ENCODE measurements at regions not wholly inside any gene's neighbourhood (a gene's known extent, or its start where the extent isn't known, plus 50 kb on each side); places are given as distances from the start of the nearest gene placed in this dataset.

- WGBS = 91% methylated on average over 5 of the region's 5 CpGs
- DNase-seq (ENCODE audit: extremely low spot score) = no peak
- no peak overlapping the region for H3K4me3 ChIP-seq (ENCODE audit: low read depth, low read length)
These were observed 161.5 kb upstream of the NECTIN1 start for GRCh38 chr11:119890466-119890865.

GRCh38 chr11:119889728-119890280 is 160.8 kb upstream of the NECTIN1 start:
- Histone ChIP-seq H3K27ac (ENCODE audit: low read depth) (no peak overlapping the region), H3K4me1 (ENCODE audit: insufficient read depth) (no peaks in the 10 kb centered on the region), H3K36me3 (ENCODE audit: insufficient read depth) (no peaks in the 10 kb centered on the region), H3K4me3 (ENCODE audit: low read depth, low read length) (no peak overlapping the region)
- no peak for DNase-seq (ENCODE audit: extremely low spot score)
- WGBS = 77% methylated on average over 4 of the region's 4 CpGs

More at GRCh38 chr11:119890466-119890865, 161.5 kb upstream of the NECTIN1 start:
- Histone ChIP-seq H3K4me1 (ENCODE audit: insufficient read depth) (no peaks in the 10 kb centered on the region), H3K27ac (ENCODE audit: low read depth) (no peak overlapping the region), H3K36me3 (ENCODE audit: insufficient read depth) (no peaks in the 10 kb centered on the region)

DNA sequence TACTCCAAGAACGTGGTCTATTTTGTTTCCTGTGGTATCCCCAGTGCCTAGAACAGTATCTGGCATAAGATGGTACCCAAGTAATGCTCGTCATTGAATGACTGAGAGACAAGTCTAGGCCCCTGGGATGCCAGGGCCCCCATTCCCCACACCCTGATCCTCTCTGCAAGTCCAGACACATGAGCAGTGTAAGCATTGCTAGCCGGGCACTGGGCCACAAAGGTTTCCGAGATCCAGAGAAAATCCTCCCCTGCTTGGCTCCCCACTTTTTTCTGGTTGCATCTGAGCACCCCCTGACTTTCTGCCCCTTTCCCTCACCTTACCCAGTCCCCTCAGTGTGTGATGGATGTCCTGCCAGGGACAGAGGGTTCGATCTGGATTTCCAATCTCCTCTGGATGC is 160.1 kb upstream of the NECTIN1 start:
- H3K36me3 ChIP-seq (ENCODE audit: insufficient read depth) = no peaks in the 10 kb centered on the region
- 85% methylated on average over 5 of the region's 5 CpGs for WGBS
- DNase-seq (ENCODE audit: extremely low spot score) = no peak

GRCh38 chr11:119888119-119888518 is 159.1 kb upstream of the NECTIN1 start:
- 30% methylated on average over 5 of the region's 5 CpGs for WGBS
- H3K4me3 ChIP-seq (ENCODE audit: low read depth, low read length) = no peak overlapping the region
- no peaks in the 10 kb centered on the region for H3K4me1 ChIP-seq (ENCODE audit: insufficient read depth)
- H3K27ac ChIP-seq (ENCODE audit: low read depth) = no peak overlapping the region
- DNase-seq (ENCODE audit: extremely low spot score) = no peak
- H3K36me3 ChIP-seq (ENCODE audit: insufficient read depth) = no peaks in the 10 kb centered on the region

More for the DNA sequence above, 160.1 kb upstream of the NECTIN1 start:
- Histone ChIP-seq H3K27ac (ENCODE audit: low read depth) (no peak overlapping the region), H3K4me1 (ENCODE audit: insufficient read depth) (no peaks in the 10 kb centered on the region), H3K4me3 (ENCODE audit: low read depth, low read length) (no peak overlapping the region)

- H3K4me3 ChIP-seq (ENCODE audit: low read depth, low read length) = no peak overlapping the region
- no peak for DNase-seq (ENCODE audit: extremely low spot score)
- WGBS = 88% methylated on average over 11 of the region's 11 CpGs
- no peak overlapping the region for H3K27ac ChIP-seq (ENCODE audit: low read depth)
- no peaks in the 10 kb centered on the region for H3K36me3 ChIP-seq (ENCODE audit: insufficient read depth)
- H3K4me1 ChIP-seq (ENCODE audit: insufficient read depth) = no peaks in the 10 kb centered on the region
These were observed 157.7 kb upstream of the NECTIN1 start for GRCh38 chr11:119886667-119887230.

- Histone ChIP-seq H3K36me3 (ENCODE audit: insufficient read depth) (no peaks in the 10 kb centered on the region), H3K27ac (ENCODE audit: low read depth) (no peak overlapping the region), H3K4me1 (ENCODE audit: insufficient read depth) (no peaks in the 10 kb centered on the region), H3K4me3 (ENCODE audit: low read depth, low read length) (no peak overlapping the region)
- 73% methylated on average over 5 of the region's 5 CpGs for WGBS
- no peak for DNase-seq (ENCODE audit: extremely low spot score)
These were observed 157.0 kb upstream of the NECTIN1 start for GRCh38 chr11:119885861-119886567.

DNA sequence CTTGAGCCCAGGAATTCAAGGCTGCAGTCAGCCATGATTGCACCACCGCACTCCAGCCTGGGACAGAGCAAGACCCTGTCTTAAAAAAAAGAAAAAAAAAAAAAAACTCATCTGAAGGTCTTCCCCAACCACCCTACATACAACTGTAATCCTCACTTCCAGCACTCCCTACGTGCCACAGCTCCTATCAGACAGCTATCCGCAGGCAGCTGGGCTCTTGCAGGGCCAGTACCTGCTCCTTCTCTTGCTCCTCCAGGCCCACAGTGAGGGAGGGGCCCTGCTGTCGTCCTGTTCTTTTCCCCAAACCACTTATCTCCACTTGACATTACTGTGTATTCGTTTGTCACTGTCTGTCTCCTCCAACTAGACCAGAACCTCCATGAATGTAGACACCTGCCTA is 156.1 kb upstream of the NECTIN1 start:
- Histone ChIP-seq H3K4me3 (ENCODE audit: low read depth, low read length) (no peak overlapping the region), H3K36me3 (ENCODE audit: insufficient read depth) (no peaks in the 10 kb centered on the region), H3K4me1 (ENCODE audit: insufficient read depth) (no peaks in the 10 kb centered on the region), H3K27ac (ENCODE audit: low read depth) (no peak overlapping the region)
- WGBS = 61% methylated on average over 5 of the region's 5 CpGs
- no peak for DNase-seq (ENCODE audit: extremely low spot score)

DNA sequence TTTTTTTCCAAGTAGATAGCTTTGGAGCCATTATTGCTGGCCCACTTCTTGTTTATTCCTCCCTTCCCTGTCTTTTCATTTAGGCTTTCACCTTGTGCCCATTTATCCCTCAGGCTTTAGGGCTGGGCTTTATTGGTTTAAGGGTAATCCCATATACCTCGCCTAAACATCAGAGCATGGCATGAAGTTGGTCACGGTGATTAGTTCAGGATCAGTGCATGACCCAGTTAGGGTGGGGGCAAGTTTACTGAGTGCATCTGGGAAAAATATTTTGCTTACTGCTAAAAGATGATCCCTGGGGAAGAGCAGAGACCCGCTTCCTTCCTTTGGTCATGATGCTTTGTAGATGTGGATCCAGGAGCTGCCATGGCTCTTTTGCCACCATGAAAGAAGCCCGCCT is 153.3 kb upstream of the NECTIN1 start:
- Histone ChIP-seq H3K4me3 (ENCODE audit: low read depth, low read length) (no peak overlapping the region), H3K27ac (ENCODE audit: low read depth) (no peak overlapping the region), H3K4me1 (ENCODE audit: insufficient read depth) (no peaks in the 10 kb centered on the region), H3K36me3 (ENCODE audit: insufficient read depth) (no peaks in the 10 kb centered on the region)
- no peak for DNase-seq (ENCODE audit: extremely low spot score)
- WGBS = 88% methylated on average over 4 of the region's 4 CpGs

GRCh38 chr11:119880873-119881272 is 151.9 kb upstream of the NECTIN1 start:
- DNase-seq (ENCODE audit: extremely low spot score) = no peak
- no peaks in the 10 kb centered on the region for H3K4me1 ChIP-seq (ENCODE audit: insufficient read depth)
- H3K27ac ChIP-seq (ENCODE audit: low read depth) = no peak overlapping the region
- H3K36me3 ChIP-seq (ENCODE audit: insufficient read depth) = no peaks in the 10 kb centered on the region
- H3K4me3 ChIP-seq (ENCODE audit: low read depth, low read length) = no peak overlapping the region
- WGBS = 70% methylated on average over 7 of the region's 7 CpGs

- DNase-seq (ENCODE audit: extremely low spot score) = no peak
- WGBS = 61% methylated on average over 4 of the region's 4 CpGs
These were observed 151.1 kb upstream of the NECTIN1 start for GRCh38 chr11:119880143-119880542.

DNA sequence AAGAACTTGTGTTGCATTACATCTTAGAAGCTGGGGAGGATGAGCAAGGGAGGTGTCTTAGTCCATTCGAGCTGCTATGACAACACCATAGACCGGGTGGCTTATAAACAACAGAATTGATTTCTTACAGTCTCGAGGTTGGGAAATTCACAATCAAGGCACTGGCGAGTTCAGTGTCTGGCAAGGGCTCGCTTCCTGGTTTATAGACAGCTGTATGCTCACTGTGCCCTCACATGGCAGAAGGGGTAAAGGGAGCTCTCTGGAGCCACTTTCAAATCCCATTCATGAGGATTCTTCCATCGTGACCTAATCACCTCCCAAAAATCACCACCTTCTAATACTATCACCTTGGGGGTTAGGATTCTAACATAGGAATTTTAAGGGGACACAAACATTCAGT is 150.0 kb upstream of the NECTIN1 start:
- no peaks in the 10 kb centered on the region for H3K4me1 ChIP-seq (ENCODE audit: insufficient read depth)
- H3K36me3 ChIP-seq (ENCODE audit: insufficient read depth) = no peaks in the 10 kb centered on the region
- WGBS = 78% methylated on average over 6 of the region's 6 CpGs
- no peak for DNase-seq (ENCODE audit: extremely low spot score)
- no peak overlapping the region for H3K27ac ChIP-seq (ENCODE audit: low read depth)
- H3K4me3 ChIP-seq (ENCODE audit: low read depth, low read length) = no peak overlapping the region

More at GRCh38 chr11:119880143-119880542, 151.1 kb upstream of the NECTIN1 start:
- no peak overlapping the region for H3K4me3 ChIP-seq (ENCODE audit: low read depth, low read length)
- H3K36me3 ChIP-seq (ENCODE audit: insufficient read depth) = no peaks in the 10 kb centered on the region
- H3K4me1 ChIP-seq (ENCODE audit: insufficient read depth) = no peaks in the 10 kb centered on the region
- H3K27ac ChIP-seq (ENCODE audit: low read depth) = no peak overlapping the region

DNA sequence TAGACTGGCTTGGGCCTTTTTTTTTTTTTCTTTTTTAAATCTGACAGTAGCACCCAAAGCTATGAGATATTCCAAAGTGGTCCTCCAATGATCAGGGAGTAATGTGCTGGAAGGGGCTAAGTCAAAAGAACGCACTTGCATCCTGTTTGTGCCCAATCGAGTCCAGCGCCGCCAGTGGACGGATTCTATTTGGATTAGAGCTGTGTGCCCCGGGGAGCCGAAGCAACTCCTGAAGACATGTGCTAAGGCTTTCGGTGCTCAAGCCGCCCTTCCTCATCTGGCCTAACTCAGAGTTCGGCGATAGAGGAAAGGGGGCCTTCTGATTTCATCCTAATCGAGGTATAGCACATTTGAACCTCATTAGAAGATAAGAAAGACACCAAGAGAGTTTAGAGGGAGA is 147.8 kb upstream of the NECTIN1 start:
- no peak overlapping the region for H3K4me3 ChIP-seq (ENCODE audit: low read depth, low read length)
- no peak for DNase-seq (ENCODE audit: extremely low spot score)
- H3K4me1 ChIP-seq (ENCODE audit: insufficient read depth) = no peaks in the 10 kb centered on the region
- 92% methylated on average over 12 of the region's 12 CpGs for WGBS
- no peaks in the 10 kb centered on the region for H3K36me3 ChIP-seq (ENCODE audit: insufficient read depth)
- no peak overlapping the region for H3K27ac ChIP-seq (ENCODE audit: low read depth)

- 81% methylated on average over 7 of the region's 7 CpGs for WGBS
- no peaks in the 10 kb centered on the region for H3K4me1 ChIP-seq (ENCODE audit: insufficient read depth)
- no peak for DNase-seq (ENCODE audit: extremely low spot score)
- no peak overlapping the region for H3K27ac ChIP-seq (ENCODE audit: low read depth)
- no peak overlapping the region for H3K4me3 ChIP-seq (ENCODE audit: low read depth, low read length)
- H3K36me3 ChIP-seq (ENCODE audit: insufficient read depth) = no peaks in the 10 kb centered on the region
These were observed 147.0 kb upstream of the NECTIN1 start for GRCh38 chr11:119875841-119876600.
